DND-41 (cell line): ENCODE measurements at regions not wholly inside any gene's neighbourhood (a gene's known extent, or its start where the extent isn't known, plus 50 kb on each side); places are given as distances from the start of the nearest gene placed in this dataset.

Experiments used
- ATAC-seq: fragments of 200-7000 bp; cut with Tn5 transposase; 3 replicates; pipeline ENCODE4 v1.9.1; 2021; ENCODE audit warnings: low read depth; ENCODE audit not compliant: insufficient read depth
- DNase-seq: peaks from one replicate; pipeline ENCODE4 v3.0.0-alpha.2; 2020
- H2AFZ ChIP-seq: 2 replicates; pipeline ENCODE4 v1.6.0; 2012; ENCODE audit warnings: low read depth, low read length
- H3K27ac ChIP-seq: 2 replicates; pipeline ENCODE4 v1.5.1; 2012; ENCODE audit warnings: low read length, inconsistent platforms
- H3K27me3 ChIP-seq: fragments of 200-600 bp; sonication (generic); 2 replicates; pipeline ENCODE4 v1.6.0; 2012; ENCODE audit warnings: low read length, mild to moderate bottlenecking, inconsistent platforms; ENCODE audit not compliant: insufficient read depth, poor library complexity
- H3K36me3 ChIP-seq: 2 replicates; pipeline ENCODE4 v1.5.1; 2012; ENCODE audit warnings: low read length, inconsistent platforms; ENCODE audit not compliant: insufficient read depth
- H3K4me1 ChIP-seq: 2 replicates; pipeline ENCODE4 v1.5.1; 2012; ENCODE audit warnings: mild to moderate bottlenecking, low read length; ENCODE audit not compliant: insufficient read depth
- H3K4me2 ChIP-seq: 2 replicates; pipeline ENCODE4 v1.6.0; 2012; ENCODE audit warnings: mild to moderate bottlenecking, moderate library complexity, low read length, inconsistent platforms; ENCODE audit not compliant: insufficient read depth
- H3K4me3 ChIP-seq, 2 experiments: fragments of 200-600 bp in 1 of 2; shearing (Covaris generic) in 1 of 2; 2 replicates each; pipeline ENCODE4 v1.5.1; 2012 to 2016; ENCODE audit warnings: inconsistent platforms in 2 of 2, low read length in 2 of 2, mild to moderate bottlenecking in 2 of 2, low read depth in 1 of 2, moderate library complexity in 1 of 2
- H3K79me2 ChIP-seq: 2 replicates; pipeline ENCODE4 v1.6.0; 2012; ENCODE audit warnings: low read length, inconsistent platforms; ENCODE audit not compliant: insufficient read depth
- H3K9ac ChIP-seq: 2 replicates; pipeline ENCODE4 v1.6.0; 2012; ENCODE audit warnings: low read depth, mild to moderate bottlenecking, inconsistent platforms, low read length, moderate library complexity
- H3K9me3 ChIP-seq: 2 replicates; pipeline ENCODE4 v1.5.1; 2012; ENCODE audit warnings: low read length, moderate library complexity, mild to moderate bottlenecking, inconsistent platforms; ENCODE audit not compliant: insufficient read depth, severe bottlenecking
- H4K20me1 ChIP-seq: 2 replicates; pipeline ENCODE4 v1.6.0; 2012; ENCODE audit warnings: low read length; ENCODE audit not compliant: insufficient read depth
- EZH2 ChIP-seq: IDR thresholded peaks from 3 replicates; pipeline ENCODE4 v1.6.1; 2012; ENCODE audit warnings: borderline replicate concordance, low read depth, mild to moderate bottlenecking, moderate library complexity, low read length, inconsistent platforms; ENCODE audit not compliant: severe bottlenecking
- TF ChIP-seq, protein P1 (sequence below): IDR thresholded peaks from 2 replicates; pipeline ENCODE4 v1.5.1; 2012; ENCODE audit warnings: borderline replicate concordance, low read length, moderate library complexity, mild to moderate bottlenecking; ENCODE audit not compliant: poor library complexity, severe bottlenecking; ENCODE audit errors: extremely low read depth

GRCh38 chr11:97754976-97755375, 1265.8 kb upstream of the CNTN5 start:
- H3K9ac ChIP-seq, result no peak overlapping the region
- no peaks in the 10 kb centered on the region for H4K20me1 ChIP-seq
- no peak overlapping the region for H3K27ac ChIP-seq
- H3K36me3 ChIP-seq, result no peaks in the 10 kb centered on the region
- H3K79me2 ChIP-seq, result no peaks in the 10 kb centered on the region
- ATAC-seq (no peak), DNase-seq (no peak)
- H3K4me3 ChIP-seq, result no peak overlapping the region
- H3K4me2 ChIP-seq, result no peak overlapping the region
- H3K27me3 ChIP-seq, result no peaks in the 10 kb centered on the region
- TF ChIP-seq, protein P1, sequence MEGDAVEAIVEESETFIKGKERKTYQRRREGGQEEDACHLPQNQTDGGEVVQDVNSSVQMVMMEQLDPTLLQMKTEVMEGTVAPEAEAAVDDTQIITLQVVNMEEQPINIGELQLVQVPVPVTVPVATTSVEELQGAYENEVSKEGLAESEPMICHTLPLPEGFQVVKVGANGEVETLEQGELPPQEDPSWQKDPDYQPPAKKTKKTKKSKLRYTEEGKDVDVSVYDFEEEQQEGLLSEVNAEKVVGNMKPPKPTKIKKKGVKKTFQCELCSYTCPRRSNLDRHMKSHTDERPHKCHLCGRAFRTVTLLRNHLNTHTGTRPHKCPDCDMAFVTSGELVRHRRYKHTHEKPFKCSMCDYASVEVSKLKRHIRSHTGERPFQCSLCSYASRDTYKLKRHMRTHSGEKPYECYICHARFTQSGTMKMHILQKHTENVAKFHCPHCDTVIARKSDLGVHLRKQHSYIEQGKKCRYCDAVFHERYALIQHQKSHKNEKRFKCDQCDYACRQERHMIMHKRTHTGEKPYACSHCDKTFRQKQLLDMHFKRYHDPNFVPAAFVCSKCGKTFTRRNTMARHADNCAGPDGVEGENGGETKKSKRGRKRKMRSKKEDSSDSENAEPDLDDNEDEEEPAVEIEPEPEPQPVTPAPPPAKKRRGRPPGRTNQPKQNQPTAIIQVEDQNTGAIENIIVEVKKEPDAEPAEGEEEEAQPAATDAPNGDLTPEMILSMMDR, result no peak
- no peak for TF ChIP-seq EZH2
- no peak overlapping the region for H2AFZ ChIP-seq
- peaks cover 10% of the 10 kb centered on the region for H3K9me3 ChIP-seq
- no peaks in the 10 kb centered on the region for H3K4me1 ChIP-seq

DNA sequence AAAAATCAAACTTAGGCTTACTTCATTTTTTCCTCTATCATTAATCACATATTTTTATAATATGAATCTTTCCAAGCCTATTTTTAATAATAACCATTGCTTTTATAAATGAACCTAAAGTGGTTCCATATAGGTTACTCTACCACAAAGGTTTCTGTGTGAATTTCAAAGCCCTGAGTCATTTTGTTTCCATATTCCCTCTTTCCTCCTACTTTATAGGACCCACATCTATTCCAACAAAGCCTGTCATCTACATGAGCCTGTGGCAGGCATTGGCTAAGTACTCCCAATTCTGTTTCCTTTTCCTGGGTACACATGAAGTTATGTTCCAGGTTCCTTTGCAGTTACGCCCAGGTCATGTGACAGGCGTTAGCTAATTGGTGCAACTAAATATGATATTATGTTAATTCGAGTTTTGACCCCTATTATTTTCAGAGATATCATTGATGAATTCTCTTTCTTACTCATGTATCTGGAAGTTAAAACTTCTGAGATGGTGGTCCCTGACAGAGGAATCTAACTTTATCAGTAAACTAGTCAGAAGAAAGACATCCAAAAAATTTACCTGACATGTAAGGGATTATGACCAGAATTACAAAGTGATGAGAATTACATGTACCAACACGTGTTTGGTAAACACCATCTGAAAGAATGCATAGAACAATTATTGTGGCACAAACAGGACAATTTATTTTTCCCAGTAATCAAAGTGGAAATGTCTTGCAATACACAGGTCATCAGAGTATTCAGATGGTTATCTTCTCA, 1264.0 kb upstream of the CNTN5 start:
- Histone ChIP-seq H3K36me3 (no peaks in the 10 kb centered on the region), H3K9me3 (peaks cover 9% of the 10 kb centered on the region), H3K27ac (no peak overlapping the region), H2AFZ (no peak overlapping the region), H4K20me1 (no peaks in the 10 kb centered on the region), H3K4me1 (no peaks in the 10 kb centered on the region), H3K4me2 (no peak overlapping the region), H3K27me3 (no peaks in the 10 kb centered on the region), H3K79me2 (no peaks in the 10 kb centered on the region), H3K9ac (no peak overlapping the region), H3K4me3 (no peak overlapping the region)
- DNase-seq (no peak), ATAC-seq (no peak)
- TF ChIP-seq, protein P1, result no peak
- TF ChIP-seq EZH2, result no peak

- Histone ChIP-seq H3K4me2 (no peak overlapping the region), H3K9ac (no peak overlapping the region), H3K9me3 (no peaks in the 10 kb centered on the region), H2AFZ (no peak overlapping the region), H3K4me3 (no peak overlapping the region), H3K27ac (no peak overlapping the region), H4K20me1 (no peaks in the 10 kb centered on the region), H3K36me3 (no peaks in the 10 kb centered on the region), H3K79me2 (no peaks in the 10 kb centered on the region), H3K27me3 (no peaks in the 10 kb centered on the region), H3K4me1 (no peaks in the 10 kb centered on the region)
- TF ChIP-seq, protein P1, result no peak
- no peak for ATAC-seq
- DNase-seq, result no peak
Observed at GRCh38 chr11:97761175-97761574, 1259.6 kb upstream of the CNTN5 start.
